HG03175 (cell line): ENCODE measurements at regions not wholly inside any gene's neighbourhood (a gene's known extent, or its start where the extent isn't known, plus 50 kb on each side); places are given as distances from the start of the nearest gene placed in this dataset.

Experiments used
- ATAC-seq: cut with Tn5 transposase; IDR thresholded peaks from one replicate; pipeline ENCODE4 v1.9.1; 2021; ENCODE audit warnings: mild to moderate bottlenecking, moderate library complexity; ENCODE audit not compliant: unreplicated experiment

DNA sequence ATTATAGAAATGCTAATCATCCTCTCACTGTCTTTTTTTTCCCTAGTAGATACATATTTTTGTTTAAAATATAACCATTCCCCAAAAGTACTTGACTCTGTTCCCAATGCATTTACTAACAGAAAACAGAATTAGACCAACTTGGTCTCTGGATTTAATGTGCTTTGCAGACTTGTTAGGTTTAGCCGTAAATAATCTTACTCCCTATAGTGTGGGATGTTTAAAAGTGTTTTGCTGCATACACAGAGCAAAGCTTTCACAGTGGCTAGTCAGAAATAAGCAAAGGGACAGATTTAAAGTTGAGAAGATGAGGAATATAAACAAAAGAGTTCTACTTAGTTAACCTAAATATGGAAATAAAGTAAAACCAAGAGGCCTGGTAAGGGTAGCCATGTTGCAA is 527.5 kb downstream of the HDGFL1 start:
- ATAC-seq = no peak

DNA sequence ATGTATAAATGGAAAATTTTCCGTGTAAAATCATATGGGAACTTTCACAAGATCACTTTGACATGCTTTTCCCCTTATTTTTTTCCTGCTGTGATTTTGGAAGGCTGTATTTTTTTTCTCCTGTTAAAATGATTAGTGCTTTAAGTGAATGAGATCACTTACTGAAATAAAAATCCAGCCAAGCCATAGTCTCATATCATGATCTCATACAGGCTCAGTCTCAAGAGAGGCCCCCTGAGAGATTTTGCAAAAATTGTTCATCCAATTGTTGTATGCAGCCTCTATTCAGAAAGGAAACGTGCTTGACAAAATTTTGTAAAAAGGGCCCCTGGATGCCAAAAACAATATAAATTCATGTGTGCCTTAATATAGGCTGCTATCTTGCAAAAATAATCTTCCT is 528.2 kb downstream of the HDGFL1 start:
- ATAC-seq = no peak

DNA sequence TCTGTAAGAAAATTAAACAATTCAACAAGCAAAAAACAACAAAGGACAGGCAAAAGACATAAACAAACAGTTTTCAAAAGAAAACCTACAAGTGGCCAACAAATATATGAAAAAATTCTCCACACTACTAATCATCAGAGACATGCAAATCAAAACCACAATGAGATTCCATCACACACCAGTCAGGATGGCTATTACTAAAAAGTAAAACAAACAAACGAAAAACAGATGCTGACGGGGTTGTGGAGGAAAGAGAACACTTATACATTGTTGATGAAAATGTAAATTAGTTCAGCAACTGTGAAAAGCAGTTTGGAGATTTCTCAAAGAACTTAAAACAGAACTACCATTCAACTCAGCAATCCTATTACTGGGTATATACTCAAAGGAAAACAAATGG is 537.6 kb downstream of the HDGFL1 start:
- no peak for ATAC-seq

DNA sequence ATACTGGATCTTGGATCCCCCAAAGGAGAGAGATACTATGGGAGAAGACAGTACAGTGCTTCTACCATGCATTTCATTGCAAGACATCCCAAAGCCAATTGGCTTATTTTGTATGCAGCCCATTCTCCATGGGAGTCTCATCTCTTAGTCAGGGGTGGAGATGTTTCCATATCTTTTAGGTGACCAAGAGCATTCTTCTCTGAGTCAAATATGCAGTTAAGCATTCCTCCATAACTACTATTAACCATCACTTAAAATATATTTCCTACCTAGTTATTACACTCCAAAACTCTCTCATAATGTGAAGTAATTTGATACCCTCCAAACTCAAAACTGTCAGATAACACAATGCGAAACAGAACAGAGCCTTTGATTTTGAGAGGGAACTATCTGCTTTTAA is 542.6 kb downstream of the HDGFL1 start:
- no peak for ATAC-seq

GRCh38 chr6:23114812-23115504 is 545.6 kb downstream of the HDGFL1 start:
- no peak for ATAC-seq

DNA sequence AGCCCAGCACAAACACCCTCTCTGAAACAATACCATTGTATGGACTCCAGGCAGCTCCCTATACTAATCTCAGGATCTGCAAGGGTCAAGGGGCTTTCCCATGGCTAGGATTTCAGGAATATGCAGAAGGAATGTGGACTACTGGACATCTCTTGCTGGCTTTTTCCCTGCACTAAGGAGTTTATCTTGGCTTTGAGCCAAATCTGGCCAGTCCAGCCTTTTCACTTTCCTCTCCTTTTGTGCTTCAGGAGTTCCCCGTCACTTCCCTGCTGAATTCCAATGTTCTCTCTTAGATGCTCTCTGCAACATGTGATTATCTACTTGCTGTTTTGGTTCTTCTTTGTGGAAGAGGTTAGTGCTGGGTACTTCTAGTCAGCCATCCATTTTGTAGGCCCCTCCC is 568.2 kb downstream of the HDGFL1 start:
- ATAC-seq = no peak

DNA sequence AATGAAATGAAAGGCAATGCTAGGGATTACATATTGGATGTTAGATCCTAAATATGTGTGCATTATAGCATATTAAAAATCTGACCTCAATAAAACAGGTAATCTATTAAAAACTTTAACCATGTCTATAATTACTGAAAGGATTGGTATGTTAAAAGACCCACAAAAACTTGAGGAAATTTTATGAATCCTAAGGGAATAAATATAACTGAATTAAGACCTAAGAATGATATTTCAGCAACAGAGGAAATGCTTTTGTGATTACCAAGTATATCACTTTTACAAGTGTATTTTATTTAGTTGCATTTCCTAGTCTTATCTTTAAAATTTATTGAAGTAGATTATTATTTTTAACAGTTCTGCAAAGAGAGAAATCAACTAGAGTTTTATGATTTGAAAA is 571.5 kb downstream of the HDGFL1 start:
- ATAC-seq = no peak

GRCh38 chr6:23145781-23146180 is 576.4 kb downstream of the HDGFL1 start:
- ATAC-seq = no peak

DNA sequence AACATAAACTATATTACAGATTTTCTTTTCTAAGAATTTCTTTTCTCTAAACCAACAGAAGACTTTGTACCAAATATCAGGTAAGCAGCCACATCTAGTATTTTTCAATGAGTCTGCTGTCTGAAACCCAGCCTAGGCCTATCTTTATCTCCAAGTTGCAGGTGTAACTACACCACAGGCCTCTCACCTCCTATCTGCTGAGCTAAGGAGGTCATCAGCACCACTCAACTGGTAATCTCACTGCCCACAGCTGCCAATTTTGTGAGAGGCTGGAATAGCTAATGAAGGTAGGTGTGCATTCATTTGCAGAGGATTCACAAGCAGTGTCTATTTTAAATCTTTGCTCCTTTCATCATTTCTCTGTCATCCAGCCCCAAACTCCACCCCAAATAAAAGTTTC is 584.8 kb downstream of the HDGFL1 start:
- no peak for ATAC-seq

DNA sequence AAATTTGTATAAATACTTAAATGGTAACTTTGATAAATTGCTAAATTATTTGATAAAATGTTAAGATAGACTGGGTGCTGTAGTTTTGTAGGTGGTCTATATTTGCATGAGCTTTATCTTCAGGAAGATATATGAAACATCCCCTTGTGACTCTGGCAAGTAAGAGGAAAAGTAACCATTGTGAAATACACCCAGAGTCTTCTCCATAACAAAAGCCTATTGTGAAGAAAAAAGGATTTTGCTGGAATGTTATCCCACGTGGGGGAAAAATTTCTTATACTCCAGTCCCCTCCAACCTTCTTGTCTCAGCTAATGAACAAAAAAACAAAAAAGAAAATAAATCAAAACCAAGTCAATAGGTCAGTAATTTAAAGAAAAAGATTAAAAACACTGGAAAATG is 600.7 kb downstream of the HDGFL1 start:
- no peak for ATAC-seq

GRCh38 chr6:23173234-23173633 is 603.9 kb downstream of the HDGFL1 start:
- no peak for ATAC-seq

GRCh38 chr6:23174781-23175361 is 605.5 kb downstream of the HDGFL1 start:
- ATAC-seq = no peak

DNA sequence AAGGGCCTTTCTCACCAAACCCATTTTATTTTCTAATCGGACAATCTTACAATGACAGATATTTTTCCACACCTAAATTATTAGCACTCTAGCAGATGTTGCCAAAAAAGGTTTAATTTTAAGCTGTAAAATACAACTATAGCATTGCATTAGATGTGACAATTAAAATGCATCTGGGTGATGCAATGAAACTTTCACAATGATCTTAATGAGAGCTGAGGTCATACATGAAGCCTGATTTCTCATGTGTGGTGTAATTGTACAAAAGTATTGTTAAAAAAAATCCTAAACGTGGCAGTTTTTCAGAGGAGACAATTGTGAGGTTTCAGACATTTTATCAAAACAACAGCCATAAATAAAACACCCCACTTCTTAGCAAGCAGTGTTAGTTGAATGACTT is 606.0 kb downstream of the HDGFL1 start:
- no peak for ATAC-seq

DNA sequence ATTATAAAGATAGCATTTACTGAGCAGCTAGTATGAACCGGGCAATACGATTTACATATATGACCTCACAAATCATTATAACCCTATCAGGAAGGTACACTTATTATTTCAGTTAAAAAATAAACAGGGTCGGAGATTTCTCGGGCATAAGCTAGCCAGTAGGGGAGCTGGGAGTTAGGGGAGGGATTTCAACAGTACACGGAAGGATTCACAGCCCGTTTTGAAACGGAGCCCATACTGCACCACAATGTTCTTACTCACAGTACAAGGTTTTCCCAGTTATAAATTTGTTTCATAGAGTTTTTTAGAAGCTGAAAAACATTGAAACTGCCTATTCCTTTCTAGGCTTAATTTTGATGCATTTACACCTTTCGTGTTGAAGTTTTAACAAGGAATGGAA is 607.1 kb downstream of the HDGFL1 start:
- ATAC-seq = no peak

DNA sequence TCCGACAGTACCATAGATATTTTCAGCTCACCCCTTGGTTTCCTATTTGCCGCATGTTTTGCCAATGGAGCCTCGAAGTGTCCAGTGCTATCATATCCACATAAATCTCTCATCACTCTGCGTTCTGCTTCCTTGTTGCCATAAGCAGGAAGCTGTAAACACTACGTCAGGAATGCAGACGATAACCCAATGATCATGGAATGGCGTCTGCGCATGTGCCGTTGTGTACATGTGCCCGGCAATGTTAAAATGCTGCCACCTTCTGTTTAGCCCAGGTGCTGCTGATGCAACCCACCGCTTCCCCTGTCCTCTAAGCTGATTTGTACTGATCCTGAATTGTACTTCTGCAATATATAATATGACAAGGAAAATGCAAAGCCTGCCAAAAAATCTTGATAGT is 607.5 kb downstream of the HDGFL1 start:
- ATAC-seq = no peak

- no peak for ATAC-seq
Measured at GRCh38 chr6:23177806-23178205, 608.4 kb downstream of the HDGFL1 start.

DNA sequence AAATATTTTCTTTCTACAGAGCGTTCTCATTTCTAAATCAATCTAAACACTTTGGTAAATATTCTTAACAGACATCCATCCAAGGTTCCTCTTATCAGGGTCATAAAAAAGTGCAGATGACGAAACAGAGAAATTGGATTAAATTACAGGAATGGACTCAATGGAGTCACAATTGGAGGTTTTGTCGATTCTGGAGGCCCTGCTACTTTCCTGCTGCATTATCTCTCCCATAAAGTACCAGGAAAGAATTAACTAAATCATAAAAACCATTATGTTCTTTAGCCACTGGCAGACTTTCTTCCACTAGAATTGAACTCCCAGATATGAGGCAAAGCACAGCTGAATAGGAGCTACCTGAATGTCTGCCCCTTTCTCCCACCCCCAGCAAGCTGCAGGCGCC is 610.6 kb downstream of the HDGFL1 start:
- no peak for ATAC-seq

GRCh38 chr6:23180504-23181293 is 611.3 kb downstream of the HDGFL1 start:
- ATAC-seq = no peak

- ATAC-seq = no peak
Measured at GRCh38 chr6:23181356-23182110, 612.2 kb downstream of the HDGFL1 start.

- ATAC-seq = no peak
Measured at GRCh38 chr6:23183846-23184245, 614.5 kb downstream of the HDGFL1 start.

GRCh38 chr6:23184351-23184750 is 615.0 kb downstream of the HDGFL1 start:
- no peak for ATAC-seq

GRCh38 chr6:23195487-23195886 is 626.1 kb downstream of the HDGFL1 start:
- ATAC-seq = no peak
